ENCODE measurements at regions not wholly inside any gene's neighbourhood (a gene's known extent, or its start where the extent isn't known, plus 50 kb on each side); places are given as distances from the start of the nearest gene placed in this dataset.
"Not testable (repeated sequence)": the region's sequence is repeated elsewhere in the genome, so short reads cannot be mapped to it uniquely, and the experiment has no call there.

DNA sequence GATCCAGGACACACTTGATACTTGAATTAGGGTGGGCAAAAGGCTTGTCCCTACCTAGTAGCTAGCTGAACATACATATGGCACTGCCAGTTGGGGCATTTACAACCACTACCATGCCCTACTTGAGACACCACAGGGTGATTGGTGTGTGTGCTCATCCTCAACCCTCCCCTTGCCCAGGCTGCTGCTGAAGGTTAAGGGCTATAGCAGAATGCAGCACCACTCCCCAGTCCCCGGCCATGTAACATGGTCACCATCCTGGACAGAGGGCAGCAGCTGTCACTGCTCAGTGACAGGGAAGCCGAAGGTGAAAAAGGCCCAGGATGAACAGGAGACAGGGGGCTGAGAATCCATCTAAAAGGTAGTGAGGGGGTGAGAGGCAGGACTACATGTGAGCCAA, 273.9 kb upstream of the SGCD start:
- Histone ChIP-seq H3K79me2 (ENCODE audit: insufficient read depth, low read length) (no peaks in the 10 kb centered on the region), H2AFZ (ENCODE audit: low read depth, low read length, severe bottlenecking) (no peak overlapping the region), H3K9me3 (ENCODE audit: insufficient read depth, low read length) (no peaks in the 10 kb centered on the region), H3K27ac (ENCODE audit: low read depth, low read length) (no peak overlapping the region), H3K4me3 (ENCODE audit: insufficient read depth, low read length, poor library complexity, severe bottlenecking) (no peak overlapping the region), H3K9me2 (replicated peaks; ENCODE audit: insufficient read depth, low read length) (no peaks in the 10 kb centered on the region), H3K36me3 (ENCODE audit: low read length) (no peaks in the 10 kb centered on the region), H3K4me2 (ENCODE audit: low read depth, low read length, poor library complexity, severe bottlenecking) (no peak overlapping the region), H3K9ac (ENCODE audit: low read length) (no peak overlapping the region), H4K20me1 (ENCODE audit: low read depth, low read length) (no peaks in the 10 kb centered on the region), H3K27me3 (ENCODE audit: low read length) (no peaks in the 10 kb centered on the region), H3F3A (ENCODE audit: insufficient read depth) (no peaks in the 10 kb centered on the region)
- TF ChIP-seq EZH2phosphoT487 (conservative IDR thresholded peaks at IDR 0.05; ENCODE audit: low read length): no peak
- TF ChIP-seq, protein P1, sequence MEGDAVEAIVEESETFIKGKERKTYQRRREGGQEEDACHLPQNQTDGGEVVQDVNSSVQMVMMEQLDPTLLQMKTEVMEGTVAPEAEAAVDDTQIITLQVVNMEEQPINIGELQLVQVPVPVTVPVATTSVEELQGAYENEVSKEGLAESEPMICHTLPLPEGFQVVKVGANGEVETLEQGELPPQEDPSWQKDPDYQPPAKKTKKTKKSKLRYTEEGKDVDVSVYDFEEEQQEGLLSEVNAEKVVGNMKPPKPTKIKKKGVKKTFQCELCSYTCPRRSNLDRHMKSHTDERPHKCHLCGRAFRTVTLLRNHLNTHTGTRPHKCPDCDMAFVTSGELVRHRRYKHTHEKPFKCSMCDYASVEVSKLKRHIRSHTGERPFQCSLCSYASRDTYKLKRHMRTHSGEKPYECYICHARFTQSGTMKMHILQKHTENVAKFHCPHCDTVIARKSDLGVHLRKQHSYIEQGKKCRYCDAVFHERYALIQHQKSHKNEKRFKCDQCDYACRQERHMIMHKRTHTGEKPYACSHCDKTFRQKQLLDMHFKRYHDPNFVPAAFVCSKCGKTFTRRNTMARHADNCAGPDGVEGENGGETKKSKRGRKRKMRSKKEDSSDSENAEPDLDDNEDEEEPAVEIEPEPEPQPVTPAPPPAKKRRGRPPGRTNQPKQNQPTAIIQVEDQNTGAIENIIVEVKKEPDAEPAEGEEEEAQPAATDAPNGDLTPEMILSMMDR (IDR thresholded peaks at IDR 0.05; ENCODE audit: insufficient read depth, low read length, poor library complexity, severe bottlenecking): no peak

DNA sequence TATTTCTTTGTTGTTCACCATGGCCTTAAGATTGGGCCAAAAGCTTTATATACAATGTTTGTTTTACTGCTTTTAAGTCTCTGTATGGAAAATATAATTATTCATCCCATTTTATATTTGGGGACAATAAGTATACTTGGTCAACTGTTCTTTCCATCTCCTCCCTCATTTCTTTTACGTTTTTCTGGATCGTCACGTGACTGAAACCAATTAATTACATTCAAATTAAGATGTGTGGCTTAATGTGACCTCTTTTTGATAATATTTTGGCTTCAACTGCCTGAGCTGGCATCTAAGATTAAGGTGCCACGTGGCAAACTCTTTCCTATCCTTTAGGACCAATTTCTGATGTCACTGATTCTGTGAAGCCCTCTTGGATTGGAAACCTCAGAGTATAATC, 250.1 kb upstream of the SGCD start:
- Histone ChIP-seq H3K79me2 (ENCODE audit: insufficient read depth, low read length) (no peaks in the 10 kb centered on the region), H3K4me3 (ENCODE audit: insufficient read depth, low read length, poor library complexity, severe bottlenecking) (no peak overlapping the region), H3K9me2 (replicated peaks; ENCODE audit: insufficient read depth, low read length) (no peaks in the 10 kb centered on the region), H3K9ac (ENCODE audit: low read length) (no peak overlapping the region), H3K27me3 (ENCODE audit: low read length) (no peaks in the 10 kb centered on the region), H3K4me2 (ENCODE audit: low read depth, low read length, poor library complexity, severe bottlenecking) (no peak overlapping the region), H3K36me3 (ENCODE audit: low read length) (no peaks in the 10 kb centered on the region), H3K9me3 (ENCODE audit: insufficient read depth, low read length) (no peaks in the 10 kb centered on the region), H4K20me1 (ENCODE audit: low read depth, low read length) (no peaks in the 10 kb centered on the region), H2AFZ (ENCODE audit: low read depth, low read length, severe bottlenecking) (no peak overlapping the region), H3F3A (ENCODE audit: insufficient read depth) (no peaks in the 10 kb centered on the region), H3K27ac (ENCODE audit: low read depth, low read length) (no peak overlapping the region)
- TF ChIP-seq, protein P1 (IDR thresholded peaks at IDR 0.05; ENCODE audit: insufficient read depth, low read length, poor library complexity, severe bottlenecking): no peak
- no peak for TF ChIP-seq EZH2phosphoT487 (conservative IDR thresholded peaks at IDR 0.05; ENCODE audit: low read length)

DNA sequence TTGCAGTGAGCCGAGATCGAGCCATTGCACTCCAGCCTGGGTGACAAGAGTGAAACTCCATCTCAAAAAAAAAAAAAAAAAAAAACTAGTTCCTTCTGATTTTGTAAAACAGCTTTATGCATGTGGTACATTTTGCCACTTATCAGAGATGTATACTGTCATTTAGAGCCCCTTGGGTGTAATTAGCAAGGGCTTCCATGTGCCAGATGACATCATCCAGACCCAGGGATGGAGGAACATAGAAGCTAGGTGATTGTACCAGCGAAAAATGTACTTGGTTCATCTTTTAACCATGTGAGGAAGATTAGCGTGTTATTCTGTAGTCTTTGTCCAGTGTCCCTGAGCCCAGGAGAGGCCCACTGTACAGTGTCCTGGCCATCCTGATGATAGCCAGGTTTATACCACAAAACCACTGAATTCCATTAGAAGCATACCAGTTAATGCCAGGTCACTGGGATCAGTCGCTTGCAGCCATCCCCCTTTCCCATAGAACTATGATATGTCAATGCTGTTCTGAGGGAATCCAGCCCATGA, 239.3 kb upstream of the SGCD start:
- Histone ChIP-seq H3K9me3 (ENCODE audit: insufficient read depth, low read length) (no peaks in the 10 kb centered on the region), H3K79me2 (ENCODE audit: insufficient read depth, low read length) (no peaks in the 10 kb centered on the region), H3K27ac (ENCODE audit: low read depth, low read length) (no peak overlapping the region), H3K4me2 (ENCODE audit: low read depth, low read length, poor library complexity, severe bottlenecking) (no peak overlapping the region), H3K4me3 (ENCODE audit: insufficient read depth, low read length, poor library complexity, severe bottlenecking) (no peak overlapping the region), H3F3A (ENCODE audit: insufficient read depth) (no peaks in the 10 kb centered on the region), H3K27me3 (ENCODE audit: low read length) (no peaks in the 10 kb centered on the region), H4K20me1 (ENCODE audit: low read depth, low read length) (no peaks in the 10 kb centered on the region), H3K36me3 (ENCODE audit: low read length) (no peaks in the 10 kb centered on the region), H3K9ac (ENCODE audit: low read length) (no peak overlapping the region), H3K9me2 (replicated peaks; ENCODE audit: insufficient read depth, low read length) (no peaks in the 10 kb centered on the region), H2AFZ (ENCODE audit: low read depth, low read length, severe bottlenecking) (no peak overlapping the region)
- TF ChIP-seq, protein P1 (IDR thresholded peaks at IDR 0.05; ENCODE audit: insufficient read depth, low read length, poor library complexity, severe bottlenecking): no peak
- no peak for TF ChIP-seq EZH2phosphoT487 (conservative IDR thresholded peaks at IDR 0.05; ENCODE audit: low read length)

DNA sequence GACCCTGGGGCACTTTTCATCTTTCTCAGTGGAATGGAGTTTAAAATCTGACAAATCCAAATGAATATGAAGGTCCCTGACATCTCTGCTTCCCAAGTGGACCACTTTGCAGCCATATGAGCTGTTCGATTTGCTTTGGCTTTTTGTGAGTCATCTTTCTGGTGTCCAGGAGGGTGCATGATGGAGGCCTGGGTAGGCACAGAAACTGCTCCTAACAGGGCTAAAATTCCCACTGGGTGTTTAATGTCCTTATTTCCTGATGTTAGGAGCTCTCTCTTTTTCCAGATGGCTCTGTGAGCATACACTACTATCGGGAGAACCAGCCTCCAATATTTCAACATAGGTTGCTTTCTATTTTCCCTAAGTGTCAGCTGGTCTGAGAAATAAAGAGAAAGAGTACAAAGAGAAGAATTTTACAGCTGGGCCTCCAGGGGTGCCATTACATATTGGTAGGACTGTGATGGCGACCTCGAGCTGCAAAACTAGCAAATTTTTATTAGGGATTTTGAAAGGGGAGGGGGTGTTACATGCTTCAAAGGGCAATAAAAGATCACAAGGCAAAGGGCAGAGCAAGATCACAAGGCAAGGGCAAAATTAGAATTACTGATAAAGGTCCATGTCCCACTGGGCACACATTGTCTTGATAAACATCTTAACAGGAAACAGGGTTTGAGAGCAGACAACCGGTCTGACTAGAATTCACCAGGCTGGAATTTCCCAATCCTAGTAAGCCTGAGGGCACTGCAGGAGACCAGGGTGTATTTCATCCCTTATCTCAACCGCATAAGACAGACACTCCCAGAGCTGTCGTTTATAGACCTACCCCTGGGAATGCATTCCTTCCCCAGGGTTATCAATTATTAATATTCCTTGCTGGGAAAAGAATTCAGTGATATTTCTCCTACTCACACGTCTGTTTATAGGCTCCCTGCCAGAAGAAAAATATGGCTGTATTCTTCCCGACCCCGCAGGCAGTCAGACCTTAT, 236.7 kb upstream of the SGCD start:
- not testable (repeated sequence) for H3K79me2 ChIP-seq (ENCODE audit: insufficient read depth, low read length); H3K9ac ChIP-seq (ENCODE audit: low read length); H3K27ac ChIP-seq (ENCODE audit: low read depth, low read length); H3F3A ChIP-seq (ENCODE audit: insufficient read depth); H4K20me1 ChIP-seq (ENCODE audit: low read depth, low read length); H3K4me2 ChIP-seq (ENCODE audit: low read depth, low read length, poor library complexity, severe bottlenecking); H3K36me3 ChIP-seq (ENCODE audit: low read length); H3K9me3 ChIP-seq (ENCODE audit: insufficient read depth, low read length); H3K4me3 ChIP-seq (ENCODE audit: insufficient read depth, low read length, poor library complexity, severe bottlenecking); H3K27me3 ChIP-seq (ENCODE audit: low read length); H3K9me2 ChIP-seq (replicated peaks; ENCODE audit: insufficient read depth, low read length); H2AFZ ChIP-seq (ENCODE audit: low read depth, low read length, severe bottlenecking)
